GM23248 (cell line): ENCODE measurements at regions not wholly inside any gene's neighbourhood (a gene's known extent, or its start where the extent isn't known, plus 50 kb on each side); places are given as distances from the start of the nearest gene placed in this dataset.

ENCODE experiments used
- EZH2 ChIP-seq: fragments of 200-600 bp; sonication (generic); IDR thresholded peaks from 2 replicates; pipeline ENCODE4 v1.6.1; 2018; ENCODE audit warnings: antibody characterized with exemption, mild to moderate bottlenecking; ENCODE audit not compliant: insufficient read depth, poor library complexity, severe bottlenecking
- EZH2phosphoT487 ChIP-seq: fragments of 200-600 bp; sonication (generic); IDR thresholded peaks from 2 replicates; pipeline ENCODE4 v1.6.1; 2018; ENCODE audit warnings: antibody characterized with exemption, moderate library complexity, mild to moderate bottlenecking, low read depth; ENCODE audit not compliant: insufficient read depth

GRCh38 chr2:64217198-64217869, 73.1 kb upstream of the PELI1 start:
- no peak for TF ChIP-seq EZH2
- TF ChIP-seq EZH2phosphoT487: no peak
